H1 (cell line): ENCODE measurements at regions not wholly inside any gene's neighbourhood (a gene's known extent, or its start where the extent isn't known, plus 50 kb on each side); places are given as distances from the start of the nearest gene placed in this dataset.

Experiments
- CTCF ChIA-PET: fragments of 300-600 bp; sonication (Branson Sonifier 250); formaldehyde crosslinking; loops from one replicate; lab custom pipeline; 2021; ENCODE audit not compliant: partially characterized antibody; lab: Charles Lee
- POLR2A ChIA-PET: fragments of 300-600 bp; sonication (Branson Sonifier 250); formaldehyde crosslinking; loops from one replicate; lab custom pipeline; 2021; ENCODE audit warnings: inconsistent platforms; ENCODE audit not compliant: partially characterized antibody; lab: Charles Lee
- DNase-seq, 2 experiments: peaks; one replicate each; pipeline versions ENCODE4 v3.0.0 to v3.0.0-alpha.2; 2010 to 2022; ENCODE audit warnings: low spot score in 2 of 2, low read depth in 1 of 2, mixed read lengths in 1 of 2
- FAIRE-seq: peaks from 2 replicates; lab custom pipeline; 2011; peaks lifted over from hg19 to GRCh38; lab: Jason Lieb, UNC
- H2AFZ ChIP-seq: 2 replicates; pipeline ENCODE4 v1.8.1; 2012; ENCODE audit warnings: low read length, inconsistent platforms
- H2AK5ac ChIP-seq: 2 replicates; pipeline ENCODE4 v1.6.1; 2013; ENCODE audit warnings: low read depth, low read length
- H2BK120ac ChIP-seq: replicated peaks from 2 replicates; pipeline ENCODE3; 2013; ENCODE audit warnings: low read depth, low read length, inconsistent platforms
- H2BK12ac ChIP-seq: 2 replicates; pipeline ENCODE4 v1.6.1; 2013; ENCODE audit warnings: low read depth, low read length
- H2BK15ac ChIP-seq: 2 replicates; pipeline ENCODE4 v1.6.1; 2013; ENCODE audit warnings: low read length
- H2BK20ac ChIP-seq: 2 replicates; pipeline ENCODE4 v1.6.1; 2013; ENCODE audit warnings: low read length
- H2BK5ac ChIP-seq: 2 replicates; pipeline ENCODE4 v1.6.1; 2013; ENCODE audit warnings: low read depth, low read length
- H3K14ac ChIP-seq: 2 replicates; pipeline ENCODE4 v1.6.1; 2013; ENCODE audit warnings: inconsistent platforms; ENCODE audit not compliant: insufficient read length
- H3K18ac ChIP-seq: 2 replicates; pipeline ENCODE4 v1.6.1; 2013; ENCODE audit warnings: low read length; ENCODE audit errors: extremely low read depth
- H3K23ac ChIP-seq: 2 replicates; pipeline ENCODE4 v1.6.1; 2013; ENCODE audit warnings: inconsistent platforms; ENCODE audit not compliant: insufficient read length
- H3K23me2 ChIP-seq: 2 replicates; pipeline ENCODE4 v1.6.1; 2013; ENCODE audit warnings: low read depth, low read length
- H3K27ac ChIP-seq: 2 replicates; pipeline ENCODE4 v1.6.1; 2011; ENCODE audit warnings: low read depth, low read length, inconsistent platforms
- H3K27me3 ChIP-seq, 4 experiments: replicated peaks in 1 of 4; 1 replicate in 1 of 4; 2 replicates in 3 of 4; pipeline versions ENCODE4 v1.6.1 to v1.8.1; 2011 to 2013; ENCODE audit warnings: low read length in 3 of 4, mild to moderate bottlenecking in 3 of 4, inconsistent platforms in 2 of 4, mixed read lengths in 2 of 4, moderate library complexity in 1 of 4; ENCODE audit not compliant: control insufficient read depth in 3 of 4, insufficient read depth in 3 of 4; ENCODE audit errors: extremely low read depth in 1 of 4
- H3K36me3 ChIP-seq, 4 experiments: 2 replicates each; pipeline versions ENCODE4 v1.6.1 to v1.8.1; 2011 to 2013; ENCODE audit warnings: mild to moderate bottlenecking in 4 of 4, low read length in 3 of 4, moderate library complexity in 2 of 4, control low read depth in 1 of 4, inconsistent platforms in 1 of 4; ENCODE audit not compliant: insufficient read depth in 4 of 4, control insufficient read depth in 2 of 4
- H3K4ac ChIP-seq: replicated peaks from 2 replicates; pipeline ENCODE3; 2013; ENCODE audit warnings: low read length, low read depth, mixed read lengths, inconsistent platforms; ENCODE audit not compliant: insufficient read length
- H3K4me1 ChIP-seq, 4 experiments: replicated peaks in 1 of 4; 1 replicate in 1 of 4; 2 replicates in 3 of 4; pipeline versions ENCODE4 v1.6.1 to v1.8.1; 2011 to 2013; ENCODE audit warnings: low read length in 3 of 4, inconsistent platforms in 2 of 4, mixed read lengths in 1 of 4; ENCODE audit not compliant: insufficient read depth in 4 of 4, control insufficient read depth in 3 of 4
- H3K4me2 ChIP-seq, 2 experiments: 2 replicates each; pipeline versions ENCODE4 v1.6.1 to v1.8.1; 2011 to 2013; ENCODE audit warnings: low read depth in 2 of 2, low read length in 2 of 2, control low read depth in 1 of 2, inconsistent platforms in 1 of 2, mild to moderate bottlenecking in 1 of 2; ENCODE audit not compliant: insufficient read depth in 1 of 2
- H3K4me3 ChIP-seq, 4 experiments: fragments of 200-600, 300-600 bp in 1 of 4; sonication (generic), shearing (Covaris generic), sonication (Bioruptor Twin) in 1 of 4; 2 replicates each; pipeline versions ENCODE4 v1.5.1 to v1.8.1; 2011 to 2016; ENCODE audit warnings: low read length in 4 of 4, low read depth in 3 of 4, control low read depth in 2 of 4, inconsistent platforms in 2 of 4, mild to moderate bottlenecking in 2 of 4, mixed read lengths in 1 of 4, moderate library complexity in 1 of 4; ENCODE audit not compliant: insufficient read depth in 2 of 4; ENCODE audit errors: extremely low read depth in 1 of 4
- H3K56ac ChIP-seq: replicated peaks from 2 replicates; pipeline ENCODE3; 2013; ENCODE audit warnings: low read depth, mild to moderate bottlenecking, mixed read lengths, low read length, inconsistent platforms; ENCODE audit not compliant: insufficient read length
- H3K79me1 ChIP-seq: 2 replicates; pipeline ENCODE4 v1.6.1; 2013; ENCODE audit warnings: low read depth, low read length, control low read depth
- H3K79me2 ChIP-seq, 2 experiments: 2 replicates each; pipeline versions ENCODE4 v1.6.1 to v1.8.1; 2012 to 2013; ENCODE audit warnings: low read length in 2 of 2, mild to moderate bottlenecking in 2 of 2, inconsistent platforms in 1 of 2; ENCODE audit not compliant: insufficient read depth in 2 of 2, control insufficient read depth in 1 of 2
- H3K9ac ChIP-seq, 4 experiments: replicated peaks in 1 of 4; 1 replicate in 1 of 4; 2 replicates in 3 of 4; pipeline versions ENCODE4 v1.6.1 to v1.8.1; 2011 to 2013; ENCODE audit warnings: low read depth in 3 of 4, low read length in 3 of 4, control low read depth in 2 of 4, mild to moderate bottlenecking in 2 of 4, moderate library complexity in 2 of 4, inconsistent platforms in 1 of 4; ENCODE audit errors: extremely low read depth in 1 of 4
- H3K9me3 ChIP-seq, 2 experiments: 2 replicates each; pipeline versions ENCODE4 v1.6.1 to v1.8.1; 2012 to 2013; ENCODE audit warnings: mild to moderate bottlenecking in 2 of 2, moderate library complexity in 2 of 2, control low read depth in 1 of 2, inconsistent platforms in 1 of 2, low read depth in 1 of 2, low read length in 1 of 2, mixed read lengths in 1 of 2; ENCODE audit not compliant: insufficient read depth in 2 of 2
- H4K20me1 ChIP-seq, 2 experiments: replicated peaks in 1 of 2; 2 replicates each; pipeline versions ENCODE3 to v1.8.1; 2011 to 2013; ENCODE audit warnings: inconsistent platforms in 2 of 2, low read length in 2 of 2, mild to moderate bottlenecking in 1 of 2; ENCODE audit not compliant: insufficient read depth in 2 of 2, control insufficient read depth in 1 of 2
- H4K5ac ChIP-seq: 2 replicates; pipeline ENCODE4 v1.6.1; 2013; ENCODE audit warnings: low read length, low read depth, mixed read lengths, inconsistent platforms; ENCODE audit not compliant: insufficient read length
- H4K8ac ChIP-seq: 2 replicates; pipeline ENCODE4 v1.8.0; 2013; ENCODE audit warnings: mild to moderate bottlenecking, moderate library complexity, low read length, inconsistent platforms; ENCODE audit not compliant: insufficient read depth; ENCODE audit errors: extremely low read depth
- H4K91ac ChIP-seq: replicated peaks from 2 replicates; pipeline ENCODE3; 2013; ENCODE audit warnings: low read length, mixed read lengths, inconsistent platforms; ENCODE audit not compliant: insufficient read length
- ATF2 ChIP-seq: IDR thresholded peaks from 2 replicates; pipeline ENCODE4 v1.6.1; 2012; ENCODE audit warnings: low read length, inconsistent platforms
- CREB1 ChIP-seq: IDR thresholded peaks from 2 replicates; pipeline ENCODE4 v1.6.1; 2012; ENCODE audit warnings: inconsistent platforms
- CTBP2 ChIP-seq: IDR thresholded peaks from 2 replicates; pipeline ENCODE4 v1.7.0; 2011; ENCODE audit warnings: borderline replicate concordance, mild to moderate bottlenecking, moderate library complexity, mixed read lengths, low read length; ENCODE audit not compliant: insufficient read depth, insufficient read length
- EP300 ChIP-seq, 2 experiments: IDR thresholded peaks; 1 replicate in 1 of 2; 2 replicates in 1 of 2; pipeline ENCODE4 v1.6.1; 2011 to 2012; ENCODE audit warnings: low read depth in 2 of 2, low read length in 2 of 2, mild to moderate bottlenecking in 2 of 2, borderline replicate concordance in 1 of 2, inconsistent platforms in 1 of 2, moderate library complexity in 1 of 2
- EZH2 ChIP-seq: fragments of 200-600 bp; sonication (generic); IDR thresholded peaks from 2 replicates; pipeline ENCODE4 v1.7.1; 2012; ENCODE audit warnings: low read depth, mild to moderate bottlenecking, moderate library complexity, low read length, inconsistent platforms; ENCODE audit not compliant: severe bottlenecking
- HDAC6 ChIP-seq: IDR thresholded peaks from one replicate; pipeline ENCODE4 v1.7.1; 2012; ENCODE audit warnings: low read depth, mild to moderate bottlenecking, inconsistent platforms, low read length, moderate library complexity
- JUND ChIP-seq: IDR thresholded peaks from 2 replicates; pipeline ENCODE4 v1.6.1; 2011; ENCODE audit warnings: mild to moderate bottlenecking, improper control_type of control experiment, low read length
- KDM5A ChIP-seq: fragments of 200-600 bp; IDR thresholded peaks from 2 replicates; pipeline ENCODE4 v1.7.1; 2012; ENCODE audit warnings: mild to moderate bottlenecking, low read length, inconsistent platforms, mixed read lengths
- MAX ChIP-seq: IDR thresholded peaks from 2 replicates; pipeline ENCODE4 v1.6.1; 2012; ENCODE audit warnings: inconsistent platforms
- PHF8 ChIP-seq: fragments of 200-600 bp; sonication (generic); conservative IDR thresholded peaks from 2 replicates; pipeline ENCODE4 v1.7.1; 2012; ENCODE audit warnings: low read depth, mild to moderate bottlenecking, inconsistent platforms, low read length, moderate library complexity
- RXRA ChIP-seq: IDR thresholded peaks from 2 replicates; pipeline ENCODE4 v1.6.1; 2011; ENCODE audit warnings: low read depth, mild to moderate bottlenecking, low read length, moderate library complexity; ENCODE audit not compliant: insufficient read depth
- SIX5 ChIP-seq: IDR thresholded peaks from 2 replicates; pipeline ENCODE4 v1.6.1; 2011; ENCODE audit warnings: mild to moderate bottlenecking, low read depth, low read length
- TCF12 ChIP-seq: IDR thresholded peaks from 2 replicates; pipeline ENCODE4 v1.6.1; 2011; ENCODE audit warnings: low read depth, mild to moderate bottlenecking, low read length
- WGBS, 2 experiments: shearing (Covaris generic) in 1 of 2; methylation state at CpG; one replicate each; pipeline versions ENCODE4 v1.1.6 to v1.1.7; 2013 to 2015; ENCODE audit warnings: low lambda C conversion rate in 2 of 2, mixed read lengths in 2 of 2, inconsistent platforms in 1 of 2, low coverage in 1 of 2, missing lambda C conversion rate in 1 of 2; ENCODE audit not compliant: insufficient replicate concordance in 2 of 2, insufficient coverage in 1 of 2, insufficient read length in 1 of 2; ENCODE audit errors: extremely low coverage in 1 of 2, missing lambda C conversion rate in 1 of 2; 5-methylcytosine and 5-hydroxymethylcytosine counted together

DNA sequence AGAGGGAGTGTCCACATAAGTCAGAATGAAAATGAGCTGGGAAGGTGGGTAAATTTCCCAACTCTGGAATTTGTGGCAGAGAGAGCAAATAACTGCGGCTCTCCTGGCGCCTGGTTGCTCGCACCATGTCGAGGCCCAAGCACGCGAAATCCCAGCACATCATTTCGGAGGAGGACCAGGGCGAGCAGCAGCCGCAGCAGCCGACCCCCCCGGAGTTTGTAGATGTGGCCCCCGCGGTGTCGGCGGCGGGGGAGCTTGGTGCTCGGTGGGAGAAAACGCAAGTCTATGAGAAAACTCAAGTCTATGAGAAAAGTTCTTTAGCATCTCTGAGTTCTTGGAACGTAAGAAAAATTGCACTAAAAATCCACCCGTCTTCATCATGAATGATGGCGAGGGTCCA, 60.3 kb downstream of the ACTBL2 start:
- no peak overlapping the region for H3K4me3 ChIP-seq
- no peaks in the 10 kb centered on the region for H3K79me2 ChIP-seq
- H3K36me3 ChIP-seq: no peaks in the 10 kb centered on the region
- no peak overlapping the region for H3K56ac ChIP-seq
- no peak overlapping the region for H3K4me2 ChIP-seq
- H2AFZ ChIP-seq: no peak overlapping the region
- no peak overlapping the region for H3K4ac ChIP-seq
- H4K20me1 ChIP-seq: no peaks in the 10 kb centered on the region
- WGBS, 2 experiments: 96% methylated on average over 21 of the region's 21 CpGs; no CpG with 5 or more reads in 1 of the 2 experiments
- no peak overlapping the region for H4K5ac ChIP-seq
- H4K8ac ChIP-seq: no peak overlapping the region
- ChIA-PET CTCF (interaction anchor here (1.1 to 2.4 kb wide), 3 partner anchors 84 to 1055 kb away, joined by 3 to 10 read pairs (median 3); no protein-coding TSS in a partner anchor), POLR2A (no interaction called here)
- no peaks in the 10 kb centered on the region for H3K23me2 ChIP-seq
- no peaks in the 10 kb centered on the region for H3K9me3 ChIP-seq
- H3K9ac ChIP-seq: no peak overlapping the region
- no peak overlapping the region for H4K91ac ChIP-seq
- no peak overlapping the region for H2BK15ac ChIP-seq
- no peak overlapping the region for H3K18ac ChIP-seq
- H2BK120ac ChIP-seq: no peak overlapping the region
- H3K14ac ChIP-seq: no peak overlapping the region
- no peak for FAIRE-seq
- no peaks in the 10 kb centered on the region for H3K4me1 ChIP-seq
- H2BK20ac ChIP-seq: no peak overlapping the region
- no peak overlapping the region for H2BK12ac ChIP-seq
- no peak overlapping the region for H2BK5ac ChIP-seq
- no peak overlapping the region for H3K27ac ChIP-seq
- no peaks in the 10 kb centered on the region for H3K27me3 ChIP-seq
- H3K23ac ChIP-seq: no peak overlapping the region
- DNase-seq: no peak
- no peaks in the 10 kb centered on the region for H3K79me1 ChIP-seq
- no peak overlapping the region for H2AK5ac ChIP-seq
- TF ChIP-seq EP300 (IDR thresholded peaks at IDR 0.05; ENCODE audit: borderline replicate concordance in 1 of 2, low read depth in 2 of 2, low read length in 2 of 2): no peak
- TF ChIP-seq ATF2: no peak
- TF ChIP-seq HDAC6: no peak
- TF ChIP-seq RXRA: no peak
- no peak for TF ChIP-seq TCF12
- TF ChIP-seq MAX: no peak
- TF ChIP-seq SIX5: no peak
- no peak for TF ChIP-seq EZH2
- no peak for TF ChIP-seq CTBP2
- TF ChIP-seq KDM5A: no peak
- TF ChIP-seq PHF8: no peak
- TF ChIP-seq JUND: no peak
- TF ChIP-seq CREB1: no peak
